ENCODE measurements at regions not wholly inside any gene's neighbourhood (a gene's known extent, or its start where the extent isn't known, plus 50 kb on each side); places are given as distances from the start of the nearest gene placed in this dataset.

GRCh38 chr3:15983232-15983631 lies 185.5 kb upstream of the ANKRD28 start:
- TF ChIP-seq CTCF (IDR thresholded peaks at IDR 0.05) (no peak), EZH2 (IDR thresholded peaks at IDR 0.05; ENCODE audit: borderline replicate concordance, insufficient read depth, low read depth, low read length, poor library complexity, severe bottlenecking) (no peak)
